Esophagus muscularis mucosa (tissue), 4 donors: ENCODE measurements at regions not wholly inside any gene's neighbourhood (a gene's known extent, or its start where the extent isn't known, plus 50 kb on each side); places are given as distances from the start of the nearest gene placed in this dataset.
"Not testable (repeated sequence)": the region's sequence is repeated elsewhere in the genome, so short reads cannot be mapped to it uniquely, and the experiment has no call there.

Source experiments
- DNase-seq: peaks from one replicate; pipeline ENCODE4 v3.0.0-alpha.2; 2017; ENCODE audit errors: extremely low spot score
- H3K27ac ChIP-seq, 4 donors: fragments of 200-600 bp; sonication (generic); replicated peaks in 1 of 4; 1 replicate in 3 of 4; 2 replicates in 1 of 4; pipeline ENCODE4 v1.5.1; 2016 to 2019; ENCODE audit warnings: mild to moderate bottlenecking in 1 of 4
- H3K27me3 ChIP-seq, 4 donors: fragments of 200-600 bp; sonication (generic); one replicate each; pipeline versions ENCODE4 v1.5.1 to v1.6.0; 2016 to 2019
- H3K36me3 ChIP-seq, 4 donors: fragments of 200-600 bp; sonication (generic); one replicate each; pipeline ENCODE4 v1.5.1; 2016 to 2019
- H3K4me1 ChIP-seq, 4 donors: fragments of 200-600 bp; sonication (generic); one replicate each; pipeline ENCODE4 v1.5.1; 2016 to 2019
- H3K4me3 ChIP-seq, 4 donors: fragments of 200-600 bp; sonication (generic); 1 replicate in 2 of 4; 2 replicates in 2 of 4; pipeline ENCODE4 v1.5.1; 2016 to 2019; ENCODE audit warnings: mild to moderate bottlenecking in 4 of 4, moderate library complexity in 1 of 4
- H3K9me3 ChIP-seq, 4 donors: fragments of 200-600 bp; sonication (generic); 1 replicate in 3 of 4; 2 replicates in 1 of 4; pipeline ENCODE4 v1.5.1; 2016 to 2019
- EP300 ChIP-seq: sonication (generic); formaldehyde crosslinking; IDR thresholded peaks from one replicate; pipeline ENCODE4 v1.6.1; 2017; ENCODE audit warnings: antibody characterized with exemption
- POLR2A ChIP-seq: fragments of 450-650 bp; IDR thresholded peaks from one replicate; pipeline ENCODE4 v1.6.1; 2017; ENCODE audit warnings: antibody characterized with exemption, moderate library complexity, mild to moderate bottlenecking, low read depth
- POLR2AphosphoS5 ChIP-seq, 2 donors: sonication (generic); formaldehyde crosslinking; IDR thresholded peaks; one replicate each; pipeline ENCODE4 v1.6.1; 2017; ENCODE audit warnings: antibody characterized with exemption in 2 of 2
- WGBS: methylation state at CpG from one replicate; pipeline ENCODE4 v1.1.5; 2018; 5-methylcytosine and 5-hydroxymethylcytosine counted together
- intact Hi-C: fragments of 100-400 bp; cut with DNase I; formaldehyde crosslinking; loops from one replicate; pipeline ENCODE4 v1.15.1; 2023
- TF ChIP-seq, protein P1 (sequence below), 3 experiments: fragments of 200-600 bp in 2 of 3; fragments of 450-650 bp in 1 of 3; sonication (generic) in 2 of 3; IDR thresholded peaks; one replicate each; pipeline ENCODE4 v1.5.1; 2017 to 2019; ENCODE audit warnings: antibody characterized with exemption in 3 of 3, mild to moderate bottlenecking in 2 of 3, moderate library complexity in 1 of 3

- no peak overlapping the region for H3K4me3 ChIP-seq
- H3K36me3 ChIP-seq, result no peaks in the 10 kb centered on the region
- 62% methylated on average over 4 of the region's 4 CpGs for WGBS
- no peak for TF ChIP-seq EP300
- intact Hi-C loops, result no loop called here
- H3K27me3 ChIP-seq, result no peaks in the 10 kb centered on the region
- no peaks in the 10 kb centered on the region for H3K9me3 ChIP-seq
- peaks cover 0 to 6% (median 0%) of the 10 kb centered on the region in 4 donors for H3K4me1 ChIP-seq
- no peak overlapping the region for H3K27ac ChIP-seq
- DNase-seq, result no peak
Measured at GRCh38 chr13:97539651-97540610, 106.0 kb downstream of the RAP2A start.

GRCh38 chr13:97540696-97541095 lies 106.7 kb downstream of the RAP2A start:
- no peak for DNase-seq
- 38% methylated on average over 6 of the region's 6 CpGs for WGBS

GRCh38 chr13:97542102-97542685 lies 108.2 kb downstream of the RAP2A start:
- intact Hi-C loops, result no loop called here
- WGBS, result 56% methylated on average over 4 of the region's 4 CpGs
- peaks cover 0 to 3% (median 0%) of the 10 kb centered on the region in 4 donors for H3K27me3 ChIP-seq
- H3K27ac ChIP-seq, result no peak overlapping the region
- H3K36me3 ChIP-seq, result no peaks in the 10 kb centered on the region
- DNase-seq, result no peak
- H3K4me1 ChIP-seq, result peaks cover 0 to 6% (median 0%) of the 10 kb centered on the region in 4 donors
- H3K9me3 ChIP-seq, result no peaks in the 10 kb centered on the region
- H3K4me3 ChIP-seq, result no peak overlapping the region
- TF ChIP-seq, protein P1, sequence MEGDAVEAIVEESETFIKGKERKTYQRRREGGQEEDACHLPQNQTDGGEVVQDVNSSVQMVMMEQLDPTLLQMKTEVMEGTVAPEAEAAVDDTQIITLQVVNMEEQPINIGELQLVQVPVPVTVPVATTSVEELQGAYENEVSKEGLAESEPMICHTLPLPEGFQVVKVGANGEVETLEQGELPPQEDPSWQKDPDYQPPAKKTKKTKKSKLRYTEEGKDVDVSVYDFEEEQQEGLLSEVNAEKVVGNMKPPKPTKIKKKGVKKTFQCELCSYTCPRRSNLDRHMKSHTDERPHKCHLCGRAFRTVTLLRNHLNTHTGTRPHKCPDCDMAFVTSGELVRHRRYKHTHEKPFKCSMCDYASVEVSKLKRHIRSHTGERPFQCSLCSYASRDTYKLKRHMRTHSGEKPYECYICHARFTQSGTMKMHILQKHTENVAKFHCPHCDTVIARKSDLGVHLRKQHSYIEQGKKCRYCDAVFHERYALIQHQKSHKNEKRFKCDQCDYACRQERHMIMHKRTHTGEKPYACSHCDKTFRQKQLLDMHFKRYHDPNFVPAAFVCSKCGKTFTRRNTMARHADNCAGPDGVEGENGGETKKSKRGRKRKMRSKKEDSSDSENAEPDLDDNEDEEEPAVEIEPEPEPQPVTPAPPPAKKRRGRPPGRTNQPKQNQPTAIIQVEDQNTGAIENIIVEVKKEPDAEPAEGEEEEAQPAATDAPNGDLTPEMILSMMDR (IDR thresholded peaks at IDR 0.05), result no peak
- no peak for TF ChIP-seq POLR2A
- TF ChIP-seq POLR2AphosphoS5 (IDR thresholded peaks at IDR 0.05), result no peak
- no peak for TF ChIP-seq EP300

More at GRCh38 chr13:97540696-97541095, 106.7 kb downstream of the RAP2A start:
- Histone ChIP-seq H3K4me3 (no peak overlapping the region), H3K27me3 (peaks cover 0 to 3% (median 0%) of the 10 kb centered on the region in 4 donors), H3K9me3 (no peaks in the 10 kb centered on the region), H3K36me3 (no peaks in the 10 kb centered on the region), H3K4me1 (peaks cover 0 to 6% (median 0%) of the 10 kb centered on the region in 4 donors), H3K27ac (no peak overlapping the region)
- intact Hi-C loops, result no loop called here
- TF ChIP-seq EP300, result no peak
- TF ChIP-seq POLR2A, result no peak
- TF ChIP-seq, protein P1 (IDR thresholded peaks at IDR 0.05), result no peak
- TF ChIP-seq POLR2AphosphoS5 (IDR thresholded peaks at IDR 0.05), result no peak

DNA sequence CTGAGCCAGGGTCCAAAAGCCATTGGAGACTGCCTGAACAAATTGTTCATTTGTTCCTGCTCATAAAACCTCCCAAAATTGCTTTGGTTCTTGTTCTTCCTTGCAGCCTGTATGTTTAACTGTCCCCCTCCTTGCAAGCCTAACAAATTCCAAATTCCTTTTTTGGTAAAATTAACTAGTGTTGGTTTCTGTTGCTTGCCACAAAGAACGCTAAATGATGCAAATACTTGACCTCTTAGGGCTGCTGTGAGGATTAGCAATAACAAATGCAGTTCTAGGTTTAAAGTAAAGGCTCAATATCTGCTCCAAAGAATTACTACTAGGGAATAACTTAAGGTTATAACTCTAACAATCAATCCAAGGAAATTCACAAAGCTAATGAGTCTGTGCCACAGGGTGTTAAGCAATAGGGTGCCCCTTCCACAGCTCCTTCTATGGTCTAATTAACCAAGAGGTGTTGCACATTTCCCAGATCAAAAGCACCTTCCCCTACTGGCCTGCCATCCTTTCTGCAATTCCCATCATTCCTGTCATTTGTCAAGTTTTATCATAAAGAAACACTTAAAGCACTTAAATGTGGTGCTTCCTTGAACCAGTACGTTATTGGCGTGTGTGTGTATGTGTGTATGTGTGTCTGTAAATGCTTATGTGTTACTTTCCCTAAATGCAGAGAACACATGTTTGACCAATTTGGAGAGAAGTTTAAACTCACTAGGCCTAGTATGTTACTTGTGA lies 110.2 kb downstream of the RAP2A start:
- intact Hi-C loops, result no loop called here
- 84% methylated on average over 3 of the region's 3 CpGs for WGBS

DNA sequence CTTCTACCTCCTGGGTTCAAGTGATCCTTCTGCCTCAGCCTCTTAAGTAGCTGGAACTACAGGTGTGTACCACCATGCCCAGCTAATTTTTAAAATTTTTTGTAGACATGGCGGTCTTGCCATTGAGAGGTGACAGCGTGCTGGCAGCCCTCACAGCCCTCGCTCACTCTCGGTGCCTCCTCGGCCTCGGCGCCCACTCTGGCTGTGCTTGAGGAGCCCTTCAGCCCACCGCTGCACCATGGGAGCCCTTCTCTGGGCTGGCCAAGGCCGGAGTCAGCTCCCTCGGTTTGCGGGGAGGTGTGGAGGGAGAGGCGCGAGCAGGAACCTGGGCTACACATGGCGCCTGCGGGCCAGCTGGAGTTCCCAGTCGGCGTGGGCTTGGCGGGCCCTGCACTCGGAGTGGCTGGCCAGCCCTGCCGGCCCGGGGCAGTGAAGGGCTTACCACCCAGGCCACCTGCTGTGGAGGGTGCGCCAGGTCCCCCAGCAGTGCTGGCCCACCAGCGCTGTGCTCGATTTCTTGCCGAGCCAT lies 111.1 kb downstream of the RAP2A start:
- intact Hi-C loops, H3K4me1 ChIP-seq, H3K9me3 ChIP-seq, H3K27ac ChIP-seq, H3K4me3 ChIP-seq, H3K27me3 ChIP-seq, DNase-seq, H3K36me3 ChIP-seq: not testable (repeated sequence)
- WGBS, result 93% methylated on average over 10 of the region's 25 CpGs

More for the DNA sequence above, 110.2 kb downstream of the RAP2A start:
- Histone ChIP-seq H3K27me3 (peaks cover 0 to 3% (median 0%) of the 10 kb centered on the region in 4 donors), H3K9me3 (no peaks in the 10 kb centered on the region), H3K36me3 (no peaks in the 10 kb centered on the region), H3K4me1 (peaks cover 0 to 6% (median 0%) of the 10 kb centered on the region in 4 donors), H3K27ac (no peak overlapping the region), H3K4me3 (no peak overlapping the region)
- no peak for TF ChIP-seq EP300
- TF ChIP-seq POLR2A, result no peak
- no peak for TF ChIP-seq POLR2AphosphoS5 (IDR thresholded peaks at IDR 0.05)
- TF ChIP-seq, protein P1 (IDR thresholded peaks at IDR 0.05), result no peak
- DNase-seq, result no peak
